GM12801 (cell line): ENCODE measurements at regions not wholly inside any gene's neighbourhood (a gene's known extent, or its start where the extent isn't known, plus 50 kb on each side); places are given as distances from the start of the nearest gene placed in this dataset.

Experiments used
- TF ChIP-seq, protein P1 (sequence below): IDR thresholded peaks from one replicate; pipeline ENCODE4 v1.5.1; 2011; ENCODE audit warnings: control low read depth; ENCODE audit not compliant: insufficient read length; ENCODE audit errors: extremely low read depth

- TF ChIP-seq, protein P1, sequence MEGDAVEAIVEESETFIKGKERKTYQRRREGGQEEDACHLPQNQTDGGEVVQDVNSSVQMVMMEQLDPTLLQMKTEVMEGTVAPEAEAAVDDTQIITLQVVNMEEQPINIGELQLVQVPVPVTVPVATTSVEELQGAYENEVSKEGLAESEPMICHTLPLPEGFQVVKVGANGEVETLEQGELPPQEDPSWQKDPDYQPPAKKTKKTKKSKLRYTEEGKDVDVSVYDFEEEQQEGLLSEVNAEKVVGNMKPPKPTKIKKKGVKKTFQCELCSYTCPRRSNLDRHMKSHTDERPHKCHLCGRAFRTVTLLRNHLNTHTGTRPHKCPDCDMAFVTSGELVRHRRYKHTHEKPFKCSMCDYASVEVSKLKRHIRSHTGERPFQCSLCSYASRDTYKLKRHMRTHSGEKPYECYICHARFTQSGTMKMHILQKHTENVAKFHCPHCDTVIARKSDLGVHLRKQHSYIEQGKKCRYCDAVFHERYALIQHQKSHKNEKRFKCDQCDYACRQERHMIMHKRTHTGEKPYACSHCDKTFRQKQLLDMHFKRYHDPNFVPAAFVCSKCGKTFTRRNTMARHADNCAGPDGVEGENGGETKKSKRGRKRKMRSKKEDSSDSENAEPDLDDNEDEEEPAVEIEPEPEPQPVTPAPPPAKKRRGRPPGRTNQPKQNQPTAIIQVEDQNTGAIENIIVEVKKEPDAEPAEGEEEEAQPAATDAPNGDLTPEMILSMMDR: no peak
Observed at GRCh38 chr19:31058676-31059340, 290.4 kb downstream of the TSHZ3 start.

DNA sequence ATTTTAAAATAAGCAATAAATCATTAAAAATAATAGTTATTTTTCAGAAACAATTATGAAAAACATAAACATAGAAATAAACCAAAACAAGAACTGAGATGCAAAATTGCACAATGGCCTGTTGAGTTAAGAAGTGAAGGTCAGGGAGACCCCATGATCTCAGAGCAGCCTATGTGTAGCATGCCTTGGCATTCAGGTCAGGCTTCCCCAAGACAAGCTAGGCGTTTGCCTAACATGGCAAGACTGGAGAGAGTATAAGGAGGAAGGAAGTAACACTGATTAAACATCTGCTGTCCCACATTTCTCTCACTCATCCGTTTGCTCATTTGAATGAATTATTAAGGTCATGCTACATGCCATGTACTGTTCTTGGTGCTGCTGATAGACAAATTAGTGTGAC lies 291.8 kb downstream of the TSHZ3 start:
- TF ChIP-seq, protein P1: no peak

DNA sequence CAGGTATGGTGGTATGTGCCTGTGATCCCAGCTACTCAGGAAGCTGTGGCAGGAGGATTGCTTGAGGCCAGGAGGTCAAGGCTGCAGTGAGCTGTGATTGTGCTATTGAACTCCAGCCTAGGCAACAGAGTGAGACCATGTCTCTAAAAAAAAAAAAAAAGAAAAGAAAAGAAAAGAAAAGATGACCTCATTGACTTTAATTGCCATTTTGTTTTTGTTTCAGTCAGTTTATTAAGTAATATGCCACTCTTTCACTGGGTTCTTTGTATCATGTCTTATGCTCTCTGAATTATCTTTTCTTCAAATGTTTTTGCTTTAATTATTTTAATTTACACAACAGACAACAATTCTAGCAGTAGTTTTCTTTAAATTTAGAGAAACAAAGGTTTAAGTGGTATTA lies 293.8 kb downstream of the TSHZ3 start:
- TF ChIP-seq, protein P1: no peak

DNA sequence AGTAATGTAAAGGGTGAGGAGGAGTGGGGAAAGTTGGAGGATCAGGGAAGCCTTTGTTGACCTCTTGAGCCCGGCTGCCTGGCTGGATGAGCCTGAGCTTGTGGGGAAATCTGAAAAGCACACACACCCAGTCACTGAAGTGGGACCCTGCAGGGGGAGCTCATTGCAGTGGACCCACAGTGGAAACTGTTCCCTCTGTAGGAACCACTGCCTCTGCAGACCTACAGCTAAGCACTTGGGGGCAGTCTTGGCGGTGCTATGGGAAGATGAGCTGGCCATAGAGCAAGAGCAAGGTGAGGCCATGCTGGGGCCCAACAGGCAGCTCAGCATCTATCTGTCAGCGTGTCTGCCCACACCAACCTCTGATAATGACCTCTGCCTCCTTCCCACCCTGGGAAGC lies 294.8 kb downstream of the TSHZ3 start:
- TF ChIP-seq, protein P1: no peak

DNA sequence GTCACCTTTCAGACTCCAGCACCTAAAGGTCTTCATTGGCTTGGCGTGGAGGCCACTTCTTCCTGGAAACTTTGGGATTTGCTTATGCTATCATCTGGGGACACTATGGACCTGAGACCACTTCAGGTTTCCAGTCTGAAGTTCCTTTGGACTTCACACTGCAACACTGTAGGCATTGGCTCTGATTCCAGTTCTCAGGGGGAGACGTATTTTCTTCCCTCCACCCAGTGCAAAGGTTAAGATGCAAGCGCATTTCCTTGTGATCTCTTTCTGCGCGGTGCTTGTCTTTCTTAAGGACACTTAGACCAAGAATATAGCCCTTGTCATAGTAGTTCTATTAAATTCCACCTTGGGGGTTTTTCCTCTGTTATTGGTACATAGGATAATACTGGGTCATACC lies 299.8 kb downstream of the TSHZ3 start:
- TF ChIP-seq, protein P1: no peak

DNA sequence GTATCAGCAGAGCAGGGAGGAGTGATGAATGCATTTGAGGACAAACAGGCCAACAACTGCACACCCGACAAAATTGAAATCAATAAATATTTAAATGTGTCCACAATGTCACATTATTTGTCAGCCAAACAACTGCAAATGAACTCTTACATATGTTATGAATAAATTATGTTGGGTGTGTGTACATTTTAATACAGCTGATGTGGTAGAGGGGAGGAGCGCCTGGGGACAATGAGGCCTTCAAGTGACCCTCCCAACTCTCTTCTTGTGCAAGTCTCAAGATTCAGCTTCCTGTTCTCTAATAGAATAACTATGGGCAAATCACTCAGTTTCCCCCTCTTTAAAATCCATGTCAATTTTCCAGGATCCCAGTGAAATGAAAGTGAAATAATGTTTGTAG lies 303.2 kb downstream of the TSHZ3 start:
- TF ChIP-seq, protein P1: no peak

DNA sequence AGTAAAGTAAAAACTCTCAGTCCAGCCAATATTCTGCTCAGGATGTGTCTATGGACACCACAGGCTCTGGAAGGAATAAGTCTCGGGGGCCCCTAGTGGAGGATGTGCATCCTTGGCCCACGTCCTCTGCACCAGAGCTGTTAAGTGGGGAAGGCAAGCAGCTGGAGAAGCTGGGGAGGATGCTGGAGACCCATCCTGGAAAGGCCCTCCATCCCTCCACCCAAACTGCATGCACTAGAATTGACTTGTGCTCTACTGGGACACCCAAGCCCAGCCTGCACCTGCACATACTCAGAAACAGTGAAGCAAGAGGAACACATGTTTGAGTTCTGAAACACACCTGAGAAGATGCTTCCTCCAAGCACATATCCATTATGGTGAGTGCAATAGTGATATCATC lies 307.8 kb downstream of the TSHZ3 start:
- TF ChIP-seq, protein P1: no peak
